Progenitor cell of endocrine pancreas (in vitro differentiated cells): ENCODE measurements at regions not wholly inside any gene's neighbourhood (a gene's known extent, or its start where the extent isn't known, plus 50 kb on each side); places are given as distances from the start of the nearest gene placed in this dataset.

ENCODE experiments used
- DNase-seq: peaks from one replicate; pipeline ENCODE4 v3.0.0; 2021; ENCODE audit warnings: low spot score; ENCODE audit not compliant: unreplicated experiment
- H3K27ac Mint-ChIP-seq: 2 replicates; pipeline ENCODE4 v1.8.0; 2021; ENCODE audit warnings: mild to moderate bottlenecking, moderate library complexity, mixed read lengths
- H3K27me3 Mint-ChIP-seq: 2 replicates; pipeline ENCODE4 v1.8.0; 2021; ENCODE audit warnings: mixed read lengths
- H3K36me3 Mint-ChIP-seq: 2 replicates; pipeline ENCODE4 v1.8.0; 2022; ENCODE audit warnings: mixed read lengths; ENCODE audit not compliant: insufficient read depth
- H3K4me1 Mint-ChIP-seq: 2 replicates; pipeline ENCODE4 v1.8.0; 2021; ENCODE audit warnings: low read depth, mixed read lengths
- H3K4me3 Mint-ChIP-seq: 2 replicates; pipeline ENCODE4 v1.8.0; 2021; ENCODE audit warnings: low read depth, mild to moderate bottlenecking, moderate library complexity, mixed read lengths
- H3K9me3 Mint-ChIP-seq: 2 replicates; pipeline ENCODE4 v1.8.0; 2021; ENCODE audit warnings: low read depth, mixed read lengths
- CTCF ChIP-seq: fragments of 200-600 bp; sonication (generic); IDR thresholded peaks from one replicate; pipeline ENCODE4 v1.5.0; 2021; ENCODE audit warnings: antibody characterized with exemption, mild to moderate bottlenecking; ENCODE audit not compliant: unreplicated experiment

GRCh38 chr17:65418622-65419021, 142.8 kb downstream of the AXIN2 start:
- H3K36me3 Mint-ChIP-seq = no peaks in the 10 kb centered on the region
- H3K4me3 Mint-ChIP-seq = no peak overlapping the region
- TF ChIP-seq CTCF = no peak
- no peak for DNase-seq
- H3K27me3 Mint-ChIP-seq = no peaks in the 10 kb centered on the region
- H3K27ac Mint-ChIP-seq = no peak overlapping the region
- H3K9me3 Mint-ChIP-seq = peaks cover 5% of the 10 kb centered on the region
- no peaks in the 10 kb centered on the region for H3K4me1 Mint-ChIP-seq

- Mint-ChIP-seq H3K36me3 (no peaks in the 10 kb centered on the region), H3K4me3 (no peak overlapping the region), H3K4me1 (no peaks in the 10 kb centered on the region), H3K27me3 (no peaks in the 10 kb centered on the region), H3K9me3 (peaks cover 5% of the 10 kb centered on the region), H3K27ac (no peak overlapping the region)
- DNase-seq = no peak
- TF ChIP-seq CTCF = no peak
These were observed 143.8 kb downstream of the AXIN2 start for GRCh38 chr17:65417406-65418221.

GRCh38 chr17:65415991-65416390, 145.5 kb downstream of the AXIN2 start:
- TF ChIP-seq CTCF = no peak
- no peak overlapping the region for H3K27ac Mint-ChIP-seq
- H3K36me3 Mint-ChIP-seq = no peaks in the 10 kb centered on the region
- DNase-seq = no peak
- no peaks in the 10 kb centered on the region for H3K4me1 Mint-ChIP-seq
- H3K27me3 Mint-ChIP-seq = no peaks in the 10 kb centered on the region
- H3K9me3 Mint-ChIP-seq = peaks cover 9% of the 10 kb centered on the region
- H3K4me3 Mint-ChIP-seq = no peak overlapping the region

GRCh38 chr17:65413390-65413789, 148.1 kb downstream of the AXIN2 start:
- Mint-ChIP-seq H3K4me3 (no peak overlapping the region), H3K9me3 (peaks cover 11% of the 10 kb centered on the region), H3K4me1 (no peaks in the 10 kb centered on the region), H3K27me3 (no peaks in the 10 kb centered on the region), H3K36me3 (no peaks in the 10 kb centered on the region), H3K27ac (no peak overlapping the region)
- no peak for TF ChIP-seq CTCF
- no peak for DNase-seq

- no peak overlapping the region for H3K4me3 Mint-ChIP-seq
- H3K27ac Mint-ChIP-seq = no peak overlapping the region
- H3K27me3 Mint-ChIP-seq = no peaks in the 10 kb centered on the region
- peaks cover 11% of the 10 kb centered on the region for H3K9me3 Mint-ChIP-seq
- H3K36me3 Mint-ChIP-seq = no peaks in the 10 kb centered on the region
- no peak for DNase-seq
- TF ChIP-seq CTCF = no peak
- no peaks in the 10 kb centered on the region for H3K4me1 Mint-ChIP-seq
These were observed 152.1 kb downstream of the AXIN2 start for GRCh38 chr17:65409381-65409780.
